Fibroblast of skin of abdomen (primary cell): ENCODE measurements at regions not wholly inside any gene's neighbourhood (a gene's known extent, or its start where the extent isn't known, plus 50 kb on each side); places are given as distances from the start of the nearest gene placed in this dataset.
"Not testable (repeated sequence)": the region's sequence is repeated elsewhere in the genome, so short reads cannot be mapped to it uniquely, and the experiment has no call there.

Experiments used
- DNase-seq: peaks from one replicate; pipeline ENCODE4 v3.0.0-alpha.2; 2013

- no peak for DNase-seq
Measured at GRCh38 chr16:87115646-87116045, 201.5 kb downstream of the C16orf95 start.

- DNase-seq = no peak
Measured at GRCh38 chr16:87117936-87118335, 199.3 kb downstream of the C16orf95 start.

GRCh38 chr16:87119168-87119567 is 198.0 kb downstream of the C16orf95 start:
- DNase-seq = no peak

- DNase-seq = no peak
Measured at GRCh38 chr16:87119748-87120147, 197.4 kb downstream of the C16orf95 start.

- no peak for DNase-seq
Measured at GRCh38 chr16:87121816-87122215, 195.4 kb downstream of the C16orf95 start.

- no peak for DNase-seq
Measured at GRCh38 chr16:87123356-87124001, 193.7 kb downstream of the C16orf95 start.

- DNase-seq = not testable (repeated sequence)
Measured at GRCh38 chr16:87124405-87124804, 192.8 kb downstream of the C16orf95 start.

- DNase-seq = no peak
Measured at GRCh38 chr16:87125206-87126155, 191.7 kb downstream of the C16orf95 start.

GRCh38 chr16:87126403-87127025 is 190.7 kb downstream of the C16orf95 start:
- DNase-seq = no peak

GRCh38 chr16:87127061-87127765 is 190.0 kb downstream of the C16orf95 start:
- DNase-seq = peak; percentile 33

- DNase-seq = no peak
Measured at GRCh38 chr16:87127766-87128147, 189.4 kb downstream of the C16orf95 start.

GRCh38 chr16:87129771-87130170 is 187.4 kb downstream of the C16orf95 start:
- peak; percentile 22 for DNase-seq

- DNase-seq = no peak
Measured at GRCh38 chr16:87131061-87131995, 185.9 kb downstream of the C16orf95 start.

GRCh38 chr16:87131996-87132345 is 185.2 kb downstream of the C16orf95 start:
- no peak for DNase-seq

GRCh38 chr16:87132361-87133014 is 184.7 kb downstream of the C16orf95 start:
- DNase-seq = peak; percentile 78

- DNase-seq = no peak
Measured at GRCh38 chr16:87133112-87133850, 183.9 kb downstream of the C16orf95 start.

- DNase-seq = no peak
Measured at GRCh38 chr16:87133966-87134627, 183.1 kb downstream of the C16orf95 start.

- no peak for DNase-seq
Measured at GRCh38 chr16:87134628-87134995, 182.6 kb downstream of the C16orf95 start.

GRCh38 chr16:87135246-87136030 is 181.8 kb downstream of the C16orf95 start:
- no peak for DNase-seq
